ENCODE measurements at regions not wholly inside any gene's neighbourhood (a gene's known extent, or its start where the extent isn't known, plus 50 kb on each side); places are given as distances from the start of the nearest gene placed in this dataset.

GRCh38 chr3:22159004-22159695 is 408.1 kb upstream of the ZNF385D start:
- POLR2A ChIA-PET (ENCODE audit: partially characterized antibody) = no interaction called here
- H3K36me3 Mint-ChIP-seq = no peaks in the 10 kb centered on the region
- CTCF ChIA-PET (ENCODE audit: partially characterized antibody) = no interaction called here

GRCh38 chr3:22161315-22161714 is 410.3 kb upstream of the ZNF385D start:
- POLR2A ChIA-PET (ENCODE audit: partially characterized antibody) = no interaction called here
- CTCF ChIA-PET (ENCODE audit: partially characterized antibody) = no interaction called here
- H3K4me3 Mint-ChIP-seq = no peak overlapping the region

More at GRCh38 chr3:22159004-22159695, 408.1 kb upstream of the ZNF385D start:
- Mint-ChIP-seq H3K9me3 (peaks cover 0 to 9% (median 1%) of the 10 kb centered on the region in 8 donors), H3K27me3 (no peaks in the 10 kb centered on the region), H3K4me1 (no peaks in the 10 kb centered on the region), H3K27ac (no peak overlapping the region), H3K4me3 (no peak overlapping the region)
- Histone ChIP-seq H3K4me1 (ENCODE audit: insufficient read depth, low read length) (no peaks in the 10 kb centered on the region), H3K36me3 (ENCODE audit: insufficient read depth, low read length) (no peaks in the 10 kb centered on the region), H3K27ac (ENCODE audit: low read depth, low read length) (no peak overlapping the region), H3K27me3 (ENCODE audit: insufficient read depth, low read length) (no peaks in the 10 kb centered on the region), H3K4me3 (ENCODE audit: low read length in 2 of 2) (no peak overlapping the region), H3K9me3 (ENCODE audit: control insufficient read depth in 1 of 2, low read length in 2 of 2) (no peaks in the 10 kb centered on the region)
- intact Hi-C loops (cut with micrococcal nuclease) = no loop called here
- no peak for DNase-seq

GRCh38 chr3:22170370-22170769 is 419.4 kb upstream of the ZNF385D start:
- Histone ChIP-seq H3K4me3 (ENCODE audit: low read length in 2 of 2) (no peak overlapping the region), H3K27me3 (ENCODE audit: insufficient read depth, low read length) (no peaks in the 10 kb centered on the region), H3K9me3 (ENCODE audit: control insufficient read depth in 1 of 2, low read length in 2 of 2) (no peaks in the 10 kb centered on the region), H3K4me1 (ENCODE audit: insufficient read depth, low read length) (no peaks in the 10 kb centered on the region), H3K27ac (ENCODE audit: low read depth, low read length) (no peak overlapping the region), H3K36me3 (ENCODE audit: insufficient read depth, low read length) (no peaks in the 10 kb centered on the region)
- CTCF ChIA-PET (ENCODE audit: partially characterized antibody) = no interaction called here
- Mint-ChIP-seq H3K36me3 (no peaks in the 10 kb centered on the region), H3K4me1 (no peaks in the 10 kb centered on the region), H3K27me3 (no peaks in the 10 kb centered on the region), H3K4me3 (no peak overlapping the region), H3K27ac (no peak overlapping the region), H3K9me3 (peaks cover 0 to 8% (median 3%) of the 10 kb centered on the region in 8 donors)
- intact Hi-C loops (cut with micrococcal nuclease) = no loop called here
- POLR2A ChIA-PET (ENCODE audit: partially characterized antibody) = no interaction called here
- no peak for DNase-seq

More at GRCh38 chr3:22161315-22161714, 410.3 kb upstream of the ZNF385D start:
- no peaks in the 10 kb centered on the region for H3K27me3 ChIP-seq (ENCODE audit: insufficient read depth, low read length)
- DNase-seq = no peak
- H3K27ac ChIP-seq (ENCODE audit: low read depth, low read length) = no peak overlapping the region
- no peaks in the 10 kb centered on the region for H3K36me3 ChIP-seq (ENCODE audit: insufficient read depth, low read length)
- H3K4me1 ChIP-seq (ENCODE audit: insufficient read depth, low read length) = no peaks in the 10 kb centered on the region
- no peak overlapping the region for H3K27ac Mint-ChIP-seq
- no peaks in the 10 kb centered on the region for H3K9me3 ChIP-seq (ENCODE audit: control insufficient read depth in 1 of 2, low read length in 2 of 2)
- H3K9me3 Mint-ChIP-seq = peaks cover 0 to 13% (median 6%) of the 10 kb centered on the region in 8 donors
- no peaks in the 10 kb centered on the region for H3K27me3 Mint-ChIP-seq
- H3K4me1 Mint-ChIP-seq = no peaks in the 10 kb centered on the region
- intact Hi-C loops (cut with micrococcal nuclease) = no loop called here
- H3K4me3 ChIP-seq (ENCODE audit: low read length in 2 of 2) = no peak overlapping the region
- no peaks in the 10 kb centered on the region for H3K36me3 Mint-ChIP-seq

GRCh38 chr3:22172964-22173363 is 422.0 kb upstream of the ZNF385D start:
- Histone ChIP-seq H3K4me1 (ENCODE audit: insufficient read depth, low read length) (no peaks in the 10 kb centered on the region), H3K27me3 (ENCODE audit: insufficient read depth, low read length) (no peaks in the 10 kb centered on the region), H3K4me3 (ENCODE audit: low read length in 2 of 2) (no peak overlapping the region), H3K36me3 (ENCODE audit: insufficient read depth, low read length) (no peaks in the 10 kb centered on the region), H3K27ac (ENCODE audit: low read depth, low read length) (no peak overlapping the region), H3K9me3 (ENCODE audit: control insufficient read depth in 1 of 2, low read length in 2 of 2) (no peaks in the 10 kb centered on the region)
- Mint-ChIP-seq H3K36me3 (no peaks in the 10 kb centered on the region), H3K4me3 (no peak overlapping the region), H3K4me1 (no peaks in the 10 kb centered on the region), H3K27me3 (no peaks in the 10 kb centered on the region), H3K9me3 (peaks cover 0 to 3% (median 0%) of the 10 kb centered on the region in 8 donors), H3K27ac (no peak overlapping the region)
- no peak for DNase-seq
- POLR2A ChIA-PET (ENCODE audit: partially characterized antibody) = no interaction called here
- intact Hi-C loops (cut with micrococcal nuclease) = no loop called here
- CTCF ChIA-PET (ENCODE audit: partially characterized antibody) = no interaction called here

GRCh38 chr3:22175947-22176346 is 424.9 kb upstream of the ZNF385D start:
- H3K27me3 Mint-ChIP-seq = no peaks in the 10 kb centered on the region
- H3K9me3 ChIP-seq (ENCODE audit: control insufficient read depth in 1 of 2, low read length in 2 of 2) = no peaks in the 10 kb centered on the region
- H3K36me3 ChIP-seq (ENCODE audit: insufficient read depth, low read length) = no peaks in the 10 kb centered on the region
- H3K4me3 ChIP-seq (ENCODE audit: low read length in 2 of 2) = no peak overlapping the region
- H3K4me1 ChIP-seq (ENCODE audit: insufficient read depth, low read length) = no peaks in the 10 kb centered on the region
- no peak overlapping the region for H3K27ac ChIP-seq (ENCODE audit: low read depth, low read length)
- no peak overlapping the region for H3K27ac Mint-ChIP-seq
- no peak overlapping the region for H3K4me3 Mint-ChIP-seq
- CTCF ChIA-PET (ENCODE audit: partially characterized antibody) = no interaction called here
- peaks cover 0 to 4% (median 2%) of the 10 kb centered on the region in 8 donors for H3K9me3 Mint-ChIP-seq
- no peaks in the 10 kb centered on the region for H3K4me1 Mint-ChIP-seq
- POLR2A ChIA-PET (ENCODE audit: partially characterized antibody) = no interaction called here
- DNase-seq = no peak
- intact Hi-C loops (cut with micrococcal nuclease) = no loop called here
- no peaks in the 10 kb centered on the region for H3K27me3 ChIP-seq (ENCODE audit: insufficient read depth, low read length)
- no peaks in the 10 kb centered on the region for H3K36me3 Mint-ChIP-seq

- Mint-ChIP-seq H3K9me3 (peaks cover 0 to 6% (median 2%) of the 10 kb centered on the region in 8 donors), H3K4me3 (no peak overlapping the region), H3K36me3 (no peaks in the 10 kb centered on the region), H3K27me3 (no peaks in the 10 kb centered on the region), H3K27ac (no peak overlapping the region), H3K4me1 (no peaks in the 10 kb centered on the region)
- no peaks in the 10 kb centered on the region for H3K9me3 ChIP-seq (ENCODE audit: control insufficient read depth in 1 of 2, low read length in 2 of 2)
- POLR2A ChIA-PET (ENCODE audit: partially characterized antibody) = no interaction called here
- no peak for DNase-seq
- no peak overlapping the region for H3K4me3 ChIP-seq (ENCODE audit: low read length in 2 of 2)
- CTCF ChIA-PET (ENCODE audit: partially characterized antibody) = no interaction called here
- intact Hi-C loops (cut with micrococcal nuclease) = no loop called here
- H3K27ac ChIP-seq (ENCODE audit: low read depth, low read length) = no peak overlapping the region
- no peaks in the 10 kb centered on the region for H3K27me3 ChIP-seq (ENCODE audit: insufficient read depth, low read length)
- H3K36me3 ChIP-seq (ENCODE audit: insufficient read depth, low read length) = no peaks in the 10 kb centered on the region
- no peaks in the 10 kb centered on the region for H3K4me1 ChIP-seq (ENCODE audit: insufficient read depth, low read length)
Measured at GRCh38 chr3:22176911-22177310, 425.9 kb upstream of the ZNF385D start.

GRCh38 chr3:22189616-22190015 is 438.6 kb upstream of the ZNF385D start:
- CTCF ChIA-PET (ENCODE audit: partially characterized antibody) = no interaction called here
- Mint-ChIP-seq H3K27ac (no peak overlapping the region), H3K27me3 (no peaks in the 10 kb centered on the region), H3K4me3 (no peak overlapping the region), H3K36me3 (no peaks in the 10 kb centered on the region), H3K4me1 (no peaks in the 10 kb centered on the region), H3K9me3 (peaks cover 0 to 13% (median 3%) of the 10 kb centered on the region in 8 donors)
- Histone ChIP-seq H3K36me3 (ENCODE audit: insufficient read depth, low read length) (no peaks in the 10 kb centered on the region), H3K4me1 (ENCODE audit: insufficient read depth, low read length) (no peaks in the 10 kb centered on the region), H3K27ac (ENCODE audit: low read depth, low read length) (no peak overlapping the region), H3K4me3 (ENCODE audit: low read length in 2 of 2) (no peak overlapping the region), H3K27me3 (ENCODE audit: insufficient read depth, low read length) (no peaks in the 10 kb centered on the region), H3K9me3 (ENCODE audit: control insufficient read depth in 1 of 2, low read length in 2 of 2) (no peaks in the 10 kb centered on the region)
- no peak for DNase-seq
- intact Hi-C loops (cut with micrococcal nuclease) = no loop called here
- POLR2A ChIA-PET (ENCODE audit: partially characterized antibody) = no interaction called here

GRCh38 chr3:22199095-22199494 is 448.1 kb upstream of the ZNF385D start:
- no peaks in the 10 kb centered on the region for H3K36me3 Mint-ChIP-seq
- H3K27ac Mint-ChIP-seq = no peak overlapping the region
- ChIA-PET CTCF (ENCODE audit: partially characterized antibody) (no interaction called here), POLR2A (ENCODE audit: partially characterized antibody) (no interaction called here)
- Histone ChIP-seq H3K27ac (ENCODE audit: low read depth, low read length) (no peak overlapping the region), H3K27me3 (ENCODE audit: insufficient read depth, low read length) (no peaks in the 10 kb centered on the region), H3K4me3 (ENCODE audit: low read length in 2 of 2) (no peak overlapping the region), H3K36me3 (ENCODE audit: insufficient read depth, low read length) (no peaks in the 10 kb centered on the region), H3K9me3 (ENCODE audit: control insufficient read depth in 1 of 2, low read length in 2 of 2) (no peaks in the 10 kb centered on the region), H3K4me1 (ENCODE audit: insufficient read depth, low read length) (no peaks in the 10 kb centered on the region)
- peaks cover 3 to 16% (median 6%) of the 10 kb centered on the region in 8 donors for H3K9me3 Mint-ChIP-seq
- no peaks in the 10 kb centered on the region for H3K27me3 Mint-ChIP-seq
- H3K4me3 Mint-ChIP-seq = no peak overlapping the region
- peaks cover 0 to 3% (median 0%) of the 10 kb centered on the region in 4 donors for H3K4me1 Mint-ChIP-seq
- DNase-seq = no peak
- intact Hi-C loops (cut with micrococcal nuclease) = no loop called here
